Motor neuron (in vitro differentiated cells): ENCODE measurements at regions not wholly inside any gene's neighbourhood (a gene's known extent, or its start where the extent isn't known, plus 50 kb on each side); places are given as distances from the start of the nearest gene placed in this dataset.

Experiments used
- ATAC-seq, 8 experiments: fragments of 200-7000 bp; cut with Tn5 transposase; replicated peaks in 6 of 8; 2 replicates each; pipeline ENCODE4 v1.8.0; 2021; ENCODE audit warnings: mild to moderate bottlenecking in 8 of 8, moderate library complexity in 8 of 8
- H3K27ac ChIP-seq, 2 donors: fragments of 250-450 bp; sonication (Bioruptor Pico); 2 replicates each; pipeline ENCODE4 v1.9.0; 2021; ENCODE audit warnings: antibody characterized with exemption in 2 of 2, mild to moderate bottlenecking in 2 of 2, moderate library complexity in 1 of 2
- H3K4me1 ChIP-seq, 2 donors: fragments of 250-450 bp; sonication (Bioruptor Pico); replicated peaks in 1 of 2; 2 replicates each; pipeline ENCODE4 v1.6.1; 2021; ENCODE audit warnings: antibody characterized with exemption in 2 of 2, mild to moderate bottlenecking in 2 of 2, moderate library complexity in 1 of 2
- H3K4me3 ChIP-seq, 5 donors: fragments of 250-450 bp; sonication (Bioruptor Pico); 2 replicates each; pipeline ENCODE4 v1.9.0; 2021; ENCODE audit warnings: antibody characterized with exemption in 5 of 5, mild to moderate bottlenecking in 5 of 5, moderate library complexity in 4 of 5
- WGBS, 10 experiments: fragments of 450-650 bp; shearing (Covaris generic); methylation state at CpG; one replicate each; pipeline ENCODE4 v1.0.0; 2022; 5-methylcytosine and 5-hydroxymethylcytosine counted together
- in situ Hi-C, 9 experiments: fragments of 400-800 bp; cut with MboI; loops; one replicate each; pipeline ENCODE4 v1.15.0; 2021; ENCODE audit warnings: low sequenced_read_pairs in 9 of 9, low pct_unique_long_range_greater_than_20kb in 2 of 9; ENCODE audit not compliant: unreplicated experiment in 9 of 9

GRCh38 chr12:100675432-100675831, 101.9 kb downstream of the GAS2L3 start:
- Histone ChIP-seq H3K4me3 (no peak overlapping the region), H3K27ac (no peak overlapping the region), H3K4me1 (no peaks in the 10 kb centered on the region)
- in situ Hi-C loops = no loop called here
- ATAC-seq = peak in 5 of 8 experiments; percentile 12 to 77 (median 51)
- 0 to 60% (median 31%) methylated on average over 1 to 4 of the region's 4 CpGs for WGBS, 10 experiments

GRCh38 chr12:100681074-100681473, 107.6 kb downstream of the GAS2L3 start:
- H3K4me3 ChIP-seq = no peak overlapping the region
- no peak for ATAC-seq
- no peak overlapping the region for H3K27ac ChIP-seq
- H3K4me1 ChIP-seq = no peaks in the 10 kb centered on the region
- in situ Hi-C loops = no loop called here

GRCh38 chr12:100682178-100682577, 108.7 kb downstream of the GAS2L3 start:
- 0 to 90% (median 73%) methylated on average over 1 to 2 of the region's 2 CpGs for WGBS, 10 experiments

GRCh38 chr12:100687686-100688085, 106.9 kb upstream of the ANO4 start:
- WGBS, 10 experiments = 0 to 100% (median 61%) methylated on average over 1 of the region's 1 CpG; no CpG with 5 or more reads in 6 of the 10 experiments
- in situ Hi-C loops = no loop called here
- H3K27ac ChIP-seq = no peak overlapping the region
- no peak for ATAC-seq
- no peaks in the 10 kb centered on the region for H3K4me1 ChIP-seq
- H3K4me3 ChIP-seq = no peak overlapping the region

More at GRCh38 chr12:100682178-100682577, 108.7 kb downstream of the GAS2L3 start:
- Histone ChIP-seq H3K4me3 (no peak overlapping the region), H3K27ac (no peak overlapping the region), H3K4me1 (no peaks in the 10 kb centered on the region)
- ATAC-seq = peak in 3 of 8 experiments; percentile 45 to 70 (median 67)
- in situ Hi-C loops = no loop called here

- Histone ChIP-seq H3K27ac (no peak overlapping the region), H3K4me3 (no peak overlapping the region), H3K4me1 (no peaks in the 10 kb centered on the region)
- WGBS, 10 experiments = 0 to 78% (median 50%) methylated on average over 1 to 2 of the region's 2 CpGs; no CpG with 5 or more reads in 4 of the 10 experiments
- in situ Hi-C loops = no loop called here
- peak in 2 of 8 experiments; percentile 87 to 97 for ATAC-seq
These were observed 106.1 kb upstream of the ANO4 start for GRCh38 chr12:100688451-100688864.

- in situ Hi-C loops = no loop called here
- Histone ChIP-seq H3K4me3 (no peak overlapping the region), H3K4me1 (no peaks in the 10 kb centered on the region), H3K27ac (no peak overlapping the region)
- no peak for ATAC-seq
- 0 to 100% (median 0%) methylated on average over 1 of the region's 1 CpG; no CpG with 5 or more reads in 5 of the 10 experiments for WGBS, 10 experiments
These were observed 102.1 kb upstream of the ANO4 start for GRCh38 chr12:100692502-100692901.

GRCh38 chr12:100698518-100698917, 96.1 kb upstream of the ANO4 start:
- WGBS, 10 experiments = 0 to 100% (median 67%) methylated on average over 1 to 2 of the region's 2 CpGs; no CpG with 5 or more reads in 1 of the 10 experiments
- H3K4me1 ChIP-seq = no peaks in the 10 kb centered on the region
- no peak overlapping the region for H3K27ac ChIP-seq
- in situ Hi-C loops = no loop called here
- ATAC-seq = peak in 3 of 8 experiments; percentile 12 to 100 (median 100)
- H3K4me3 ChIP-seq = no peak overlapping the region

GRCh38 chr12:100699209-100699608, 95.4 kb upstream of the ANO4 start:
- no peak for ATAC-seq
- 20 to 86% methylated on average over 1 of the region's 1 CpG; no CpG with 5 or more reads in 8 of the 10 experiments for WGBS, 10 experiments

GRCh38 chr12:100703337-100703736, 91.2 kb upstream of the ANO4 start:
- peaks cover 0 to 7% of the 10 kb centered on the region in 2 donors for H3K4me1 ChIP-seq
- in situ Hi-C loops = no loop called here
- H3K4me3 ChIP-seq = no peak overlapping the region
- H3K27ac ChIP-seq = no peak overlapping the region
- ATAC-seq = no peak
- 5 to 86% (median 58%) methylated on average over 1 to 2 of the region's 2 CpGs; no CpG with 5 or more reads in 1 of the 10 experiments for WGBS, 10 experiments

More at GRCh38 chr12:100699209-100699608, 95.4 kb upstream of the ANO4 start:
- in situ Hi-C loops = no loop called here
- H3K4me3 ChIP-seq = no peak overlapping the region
- H3K27ac ChIP-seq = no peak overlapping the region
- no peaks in the 10 kb centered on the region for H3K4me1 ChIP-seq

GRCh38 chr12:100703868-100704267, 90.7 kb upstream of the ANO4 start:
- Histone ChIP-seq H3K27ac (no peak overlapping the region), H3K4me1 (peaks cover 0 to 7% of the 10 kb centered on the region in 2 donors), H3K4me3 (no peak overlapping the region)
- no peak for ATAC-seq
- in situ Hi-C loops = no loop called here
- 0 to 93% (median 55%) methylated on average over 1 to 2 of the region's 2 CpGs; no CpG with 5 or more reads in 2 of the 10 experiments for WGBS, 10 experiments

- no peak overlapping the region for H3K4me3 ChIP-seq
- in situ Hi-C loops = no loop called here
- WGBS, 10 experiments = 0 to 92% (median 60%) methylated on average over 1 to 3 of the region's 3 CpGs; no CpG with 5 or more reads in 2 of the 10 experiments
- peaks cover 0 to 7% of the 10 kb centered on the region in 2 donors for H3K4me1 ChIP-seq
- H3K27ac ChIP-seq = no peak overlapping the region
- ATAC-seq = peak in 7 of 8 experiments; percentile 37 to 99 (median 75)
These were observed 88.5 kb upstream of the ANO4 start for GRCh38 chr12:100706033-100706432.

GRCh38 chr12:100708591-100708990, 86.0 kb upstream of the ANO4 start:
- no peak for ATAC-seq
- no peak overlapping the region for H3K27ac ChIP-seq
- H3K4me3 ChIP-seq = no peak overlapping the region
- 0 to 14% (median 0%) methylated on average over 1 of the region's 1 CpG; no CpG with 5 or more reads in 4 of the 10 experiments for WGBS, 10 experiments
- in situ Hi-C loops = no loop called here
- H3K4me1 ChIP-seq = peaks cover 0 to 7% of the 10 kb centered on the region in 2 donors

- peaks cover 0 to 2% of the 10 kb centered on the region in 2 donors for H3K4me1 ChIP-seq
- H3K4me3 ChIP-seq = no peak overlapping the region
- in situ Hi-C loops = no loop called here
- ATAC-seq = peak in 4 of 8 experiments; percentile 4 to 23 (median 11)
- WGBS, 10 experiments = 48 to 94% (median 76%) methylated on average over 2 to 13 of the region's 55 CpGs; no CpG with 5 or more reads in 3 of the 10 experiments
- H3K27ac ChIP-seq = no peak overlapping the region
These were observed 78.3 kb upstream of the ANO4 start for GRCh38 chr12:100715976-100716944.
